A673 (cell line): ENCODE measurements at regions not wholly inside any gene's neighbourhood (a gene's known extent, or its start where the extent isn't known, plus 50 kb on each side); places are given as distances from the start of the nearest gene placed in this dataset.
"Not testable (repeated sequence)": the region's sequence is repeated elsewhere in the genome, so short reads cannot be mapped to it uniquely, and the experiment has no call there.

Experiments
- BruUV-seq: library from RNA; stranded (reverse); fragments of 400-500 nt; replicated peaks from 2 replicates; lab custom pipeline; 2021; lab: Mats Ljungman, UMichigan
- CTCF ChIA-PET: fragments of 300-600 bp; sonication (Branson Sonifier 250); formaldehyde crosslinking; loops from one replicate; lab custom pipeline; 2022; ENCODE audit warnings: antibody characterized with exemption; lab: Charles Lee
- POLR2A ChIA-PET: fragments of 300-600 bp; sonication (Branson Sonifier 250); formaldehyde crosslinking; loops from one replicate; lab custom pipeline; 2022; ENCODE audit warnings: antibody characterized with exemption; ENCODE audit not compliant: low non-redundant PET; lab: Charles Lee
- DNase-seq: peaks from one replicate; pipeline ENCODE4 v3.0.0-alpha.2; 2015; ENCODE audit warnings: low spot score
- H3K27ac ChIP-seq: fragments of 200-600 bp; sonication (generic); 2 replicates; pipeline ENCODE4 v1.5.1; 2016; ENCODE audit warnings: mixed run types, low read depth, mild to moderate bottlenecking, mixed read lengths, antibody characterized with exemption, low read length; ENCODE audit not compliant: poor library complexity, severe bottlenecking
- H3K27me3 ChIP-seq: fragments of 200-600 bp; sonication (generic); replicated peaks from 2 replicates; pipeline ENCODE4 v1.6.1; 2017; ENCODE audit warnings: mixed run types, low read depth, mild to moderate bottlenecking, mixed read lengths, antibody characterized with exemption, low read length; ENCODE audit not compliant: insufficient read depth, poor library complexity
- H3K36me3 ChIP-seq: fragments of 200-600 bp; sonication (generic); 2 replicates; pipeline ENCODE4 v1.6.1; 2016; ENCODE audit warnings: mixed run types, mild to moderate bottlenecking, mixed read lengths, antibody characterized with exemption, low read length; ENCODE audit not compliant: insufficient read depth, poor library complexity, severe bottlenecking
- H3K4me1 ChIP-seq: fragments of 200-600 bp; sonication (generic); 2 replicates; pipeline ENCODE4 v1.6.1; 2017; ENCODE audit warnings: mixed run types, mild to moderate bottlenecking, mixed read lengths, antibody characterized with exemption, low read length; ENCODE audit not compliant: insufficient read depth, poor library complexity, severe bottlenecking
- H3K4me3 ChIP-seq: fragments of 200-600 bp; sonication (generic); 2 replicates; pipeline ENCODE4 v1.5.1; 2016; ENCODE audit warnings: low read depth, mixed run types, mild to moderate bottlenecking, mixed read lengths, low read length; ENCODE audit not compliant: poor library complexity, severe bottlenecking
- H3K9me3 ChIP-seq: fragments of 200-600 bp; sonication (generic); 2 replicates; pipeline ENCODE4 v1.6.1; 2016; ENCODE audit warnings: mixed run types, low read depth, mild to moderate bottlenecking, mixed read lengths, antibody characterized with exemption, low read length; ENCODE audit not compliant: poor library complexity, severe bottlenecking
- EZH2 ChIP-seq: fragments of 200-600 bp; sonication (generic); IDR thresholded peaks from 2 replicates; pipeline ENCODE4 v1.6.1; 2017; ENCODE audit warnings: borderline replicate concordance, low read depth, mild to moderate bottlenecking, mixed read lengths, antibody characterized with exemption, low read length; ENCODE audit not compliant: poor library complexity, severe bottlenecking
- intact Hi-C: fragments of 100-400 bp; cut with micrococcal nuclease; formaldehyde crosslinking; loops from one replicate; pipeline ENCODE4 v1.10.0; 2022; ENCODE audit not compliant: unreplicated experiment
- TF ChIP-seq, protein P1 (sequence below): fragments of 300-800, 200-600 bp; sonication (generic); conservative IDR thresholded peaks from 2 replicates; pipeline ENCODE4 v1.5.1; 2017; ENCODE audit warnings: low read depth, mild to moderate bottlenecking, antibody characterized with exemption, low read length, moderate library complexity, mixed read lengths

- BruUV-seq: no TSS peak
- Histone ChIP-seq H3K9me3 (no peaks in the 10 kb centered on the region), H3K4me3 (no peak overlapping the region), H3K27me3 (no peaks in the 10 kb centered on the region), H3K4me1 (peaks cover 14% of the 10 kb centered on the region), H3K27ac (peak overlapping the region; percentile 58), H3K36me3 (no peaks in the 10 kb centered on the region)
- CTCF ChIA-PET: interaction anchor here (0.6 kb wide), 1 partner anchor 53 kb away, joined by 6 read pairs; no protein-coding TSS in a partner anchor
- intact Hi-C loops: no loop called here
- DNase-seq: peak; percentile 63
- POLR2A ChIA-PET: no interaction called here
- no peak for TF ChIP-seq EZH2
- TF ChIP-seq, protein P1, sequence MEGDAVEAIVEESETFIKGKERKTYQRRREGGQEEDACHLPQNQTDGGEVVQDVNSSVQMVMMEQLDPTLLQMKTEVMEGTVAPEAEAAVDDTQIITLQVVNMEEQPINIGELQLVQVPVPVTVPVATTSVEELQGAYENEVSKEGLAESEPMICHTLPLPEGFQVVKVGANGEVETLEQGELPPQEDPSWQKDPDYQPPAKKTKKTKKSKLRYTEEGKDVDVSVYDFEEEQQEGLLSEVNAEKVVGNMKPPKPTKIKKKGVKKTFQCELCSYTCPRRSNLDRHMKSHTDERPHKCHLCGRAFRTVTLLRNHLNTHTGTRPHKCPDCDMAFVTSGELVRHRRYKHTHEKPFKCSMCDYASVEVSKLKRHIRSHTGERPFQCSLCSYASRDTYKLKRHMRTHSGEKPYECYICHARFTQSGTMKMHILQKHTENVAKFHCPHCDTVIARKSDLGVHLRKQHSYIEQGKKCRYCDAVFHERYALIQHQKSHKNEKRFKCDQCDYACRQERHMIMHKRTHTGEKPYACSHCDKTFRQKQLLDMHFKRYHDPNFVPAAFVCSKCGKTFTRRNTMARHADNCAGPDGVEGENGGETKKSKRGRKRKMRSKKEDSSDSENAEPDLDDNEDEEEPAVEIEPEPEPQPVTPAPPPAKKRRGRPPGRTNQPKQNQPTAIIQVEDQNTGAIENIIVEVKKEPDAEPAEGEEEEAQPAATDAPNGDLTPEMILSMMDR: no peak
Observed at GRCh38 chr1:73673971-73674370, 524.0 kb downstream of the LRRIQ3 start.

- POLR2A ChIA-PET: no interaction called here
- Histone ChIP-seq H3K36me3 (no peaks in the 10 kb centered on the region), H3K9me3 (no peaks in the 10 kb centered on the region), H3K27me3 (no peaks in the 10 kb centered on the region), H3K4me1 (peaks cover 14% of the 10 kb centered on the region), H3K27ac (no peak overlapping the region), H3K4me3 (no peak overlapping the region)
- CTCF ChIA-PET: no interaction called here
- TF ChIP-seq, protein P1: no peak
- no peak for TF ChIP-seq EZH2
- BruUV-seq: no TSS peak
- intact Hi-C loops: no loop called here
- DNase-seq: no peak
Observed at GRCh38 chr1:73671530-73671929, 526.4 kb downstream of the LRRIQ3 start.

DNA sequence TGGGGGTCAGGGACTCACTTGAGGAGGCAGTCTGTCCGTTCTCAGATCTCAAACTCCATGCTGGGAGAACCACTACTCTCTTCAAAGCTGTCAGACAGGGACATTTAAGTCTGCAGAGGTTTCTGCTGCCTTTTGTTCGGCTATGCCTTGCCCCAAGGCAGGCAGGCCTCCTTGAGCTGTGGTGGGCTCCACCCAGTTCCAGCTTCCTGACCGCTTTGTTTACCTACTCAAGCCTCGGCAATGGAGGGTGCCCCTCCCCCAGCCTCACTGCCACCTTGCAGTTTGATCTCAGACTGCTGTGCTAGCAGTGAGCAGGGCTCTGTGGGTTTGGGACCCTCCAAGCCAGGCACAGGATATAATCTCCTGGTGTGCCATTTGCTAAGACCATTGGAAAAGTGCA, 530.0 kb downstream of the LRRIQ3 start:
- H3K36me3 ChIP-seq, DNase-seq, H3K27ac ChIP-seq, H3K4me3 ChIP-seq, H3K9me3 ChIP-seq, intact Hi-C loops, H3K4me1 ChIP-seq, POLR2A ChIA-PET, CTCF ChIA-PET, BruUV-seq, H3K27me3 ChIP-seq: not testable (repeated sequence)

GRCh38 chr1:73662526-73662925, 535.5 kb downstream of the LRRIQ3 start:
- Histone ChIP-seq H3K27ac (no peak overlapping the region), H3K36me3 (no peaks in the 10 kb centered on the region), H3K9me3 (peaks cover 6% of the 10 kb centered on the region), H3K4me3 (no peak overlapping the region), H3K4me1 (no peaks in the 10 kb centered on the region), H3K27me3 (no peaks in the 10 kb centered on the region)
- POLR2A ChIA-PET: no interaction called here
- BruUV-seq: no TSS peak
- intact Hi-C loops: no loop called here
- CTCF ChIA-PET: no interaction called here
- TF ChIP-seq, protein P1: no peak
- no peak for TF ChIP-seq EZH2
- no peak for DNase-seq
